ENCODE measurements at regions not wholly inside any gene's neighbourhood (a gene's known extent, or its start where the extent isn't known, plus 50 kb on each side); places are given as distances from the start of the nearest gene placed in this dataset.
"Not testable (repeated sequence)": the region's sequence is repeated elsewhere in the genome, so short reads cannot be mapped to it uniquely, and the experiment has no call there.

- DNase-seq = no peak
Measured at GRCh38 chr7:46928719-46929118, 653.2 kb downstream of the TNS3 start.

- DNase-seq = no peak
Measured at GRCh38 chr7:46927131-46927810, 654.6 kb downstream of the TNS3 start.

DNA sequence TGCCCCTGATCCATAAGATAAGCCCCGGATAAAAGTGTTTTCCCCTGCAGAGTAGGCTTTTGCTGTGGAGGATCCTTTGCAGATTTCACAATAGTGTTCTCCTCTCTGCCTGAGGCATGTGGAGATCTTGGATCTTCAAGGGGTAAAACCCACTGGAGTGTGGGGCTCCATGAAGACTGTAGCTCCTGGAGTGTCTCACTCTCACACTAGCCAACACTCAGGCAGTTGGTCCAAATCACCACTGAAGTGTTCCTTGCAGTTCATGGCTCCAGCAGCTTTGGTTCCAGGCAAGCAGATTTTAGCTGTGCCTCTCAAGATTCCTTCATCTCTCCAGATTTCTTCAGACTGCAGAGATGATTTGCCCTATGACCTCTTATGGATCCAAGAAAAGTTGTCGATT, 665.3 kb downstream of the TNS3 start:
- DNase-seq = no peak

- DNase-seq = no peak
Measured at GRCh38 chr7:46912692-46913091, 669.2 kb downstream of the TNS3 start.

GRCh38 chr7:46909601-46910051, 672.3 kb downstream of the TNS3 start:
- no peak for DNase-seq

GRCh38 chr7:46908770-46909169, 673.1 kb downstream of the TNS3 start:
- no peak for DNase-seq

DNA sequence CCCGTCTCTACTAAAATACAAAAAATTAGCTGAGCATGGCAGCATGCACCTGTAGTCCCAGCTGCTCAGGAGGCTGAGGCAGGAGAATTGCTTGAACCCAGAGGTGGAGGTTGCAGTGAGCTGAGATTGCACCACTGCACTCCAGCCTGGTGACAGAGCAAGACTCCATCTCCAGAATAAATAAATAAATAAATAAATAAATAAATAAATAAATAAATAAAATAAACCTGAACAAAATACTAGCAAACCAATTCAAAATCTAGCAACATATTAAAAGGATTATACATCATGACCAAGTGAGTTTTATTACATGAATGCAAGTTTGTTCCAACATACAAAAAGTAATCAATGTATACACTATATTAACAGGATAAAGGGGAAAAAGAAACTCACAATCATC, 677.4 kb downstream of the TNS3 start:
- not testable (repeated sequence) for DNase-seq

DNA sequence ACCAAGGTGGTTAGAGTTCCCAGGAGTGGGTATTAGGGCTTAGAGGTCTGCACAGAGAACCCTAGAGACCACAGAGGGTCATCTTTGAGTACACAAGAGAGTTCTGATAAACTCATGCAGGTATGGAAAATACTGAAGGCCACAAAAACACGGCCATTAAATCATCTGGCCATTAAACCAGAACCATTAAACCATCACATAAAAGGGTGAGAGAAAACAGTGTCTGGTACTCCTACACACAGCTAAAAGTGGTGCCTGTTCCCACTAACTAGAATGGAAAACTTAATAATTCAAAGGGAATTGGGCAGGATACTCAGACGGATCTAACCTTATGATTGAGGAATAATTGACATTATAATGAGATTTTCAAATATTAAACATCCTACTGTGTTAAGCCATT, 679.4 kb downstream of the TNS3 start:
- no peak for DNase-seq

- no peak for DNase-seq
Measured at GRCh38 chr7:46900312-46901263, 681.3 kb downstream of the TNS3 start.

DNA sequence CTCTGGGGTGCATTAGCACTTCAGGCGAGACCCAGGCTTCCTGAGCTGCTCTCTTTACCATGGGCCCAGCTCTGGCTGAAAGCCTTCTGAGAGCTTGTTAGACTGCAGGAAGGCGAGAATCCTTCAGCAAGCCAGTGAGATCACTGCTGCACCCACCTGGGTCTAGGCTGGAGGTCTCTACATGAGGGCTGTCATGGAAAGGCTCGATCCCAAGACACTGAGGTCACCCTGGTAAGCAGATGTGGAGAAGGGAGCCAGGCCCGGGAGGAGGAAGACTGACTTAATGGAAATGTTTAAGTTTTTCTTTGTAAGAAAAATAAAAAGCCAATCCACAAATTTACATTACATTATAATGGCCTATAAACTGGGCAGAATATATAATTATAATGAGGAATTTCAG, 684.5 kb downstream of the TNS3 start:
- DNase-seq = no peak

DNA sequence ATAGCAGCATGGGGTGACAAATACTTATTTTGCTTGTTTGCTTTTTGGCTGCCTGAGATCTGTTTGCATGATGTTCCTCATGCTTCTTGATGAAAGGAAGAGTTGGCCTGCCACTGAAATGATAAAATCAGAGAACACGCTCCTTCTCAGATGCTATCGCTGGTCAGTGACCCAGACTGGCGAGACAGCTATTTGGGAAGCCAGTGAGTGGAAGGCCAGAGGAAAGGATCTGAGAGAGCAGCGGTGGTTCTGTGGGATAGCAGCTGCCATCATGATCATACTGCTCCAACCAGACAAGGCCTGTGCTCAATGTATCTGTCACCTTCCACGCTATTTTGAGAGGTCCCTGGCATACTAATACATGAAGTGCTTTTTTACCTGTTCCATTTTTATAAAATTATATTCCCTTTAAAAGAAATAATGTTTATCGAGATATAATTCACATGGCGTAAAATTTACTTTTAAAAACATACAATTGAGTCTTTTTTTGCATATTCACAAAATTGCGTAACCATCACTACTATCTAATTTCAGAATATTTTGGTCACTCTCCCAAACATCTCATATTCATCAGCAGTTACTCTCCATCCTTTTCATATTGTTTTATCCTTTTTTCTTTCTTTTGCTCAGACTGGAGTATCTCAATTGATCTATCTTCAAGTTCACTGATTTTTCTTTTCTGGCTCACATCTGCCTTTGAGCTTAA, 695.1 kb downstream of the TNS3 start:
- DNase-seq = no peak

DNA sequence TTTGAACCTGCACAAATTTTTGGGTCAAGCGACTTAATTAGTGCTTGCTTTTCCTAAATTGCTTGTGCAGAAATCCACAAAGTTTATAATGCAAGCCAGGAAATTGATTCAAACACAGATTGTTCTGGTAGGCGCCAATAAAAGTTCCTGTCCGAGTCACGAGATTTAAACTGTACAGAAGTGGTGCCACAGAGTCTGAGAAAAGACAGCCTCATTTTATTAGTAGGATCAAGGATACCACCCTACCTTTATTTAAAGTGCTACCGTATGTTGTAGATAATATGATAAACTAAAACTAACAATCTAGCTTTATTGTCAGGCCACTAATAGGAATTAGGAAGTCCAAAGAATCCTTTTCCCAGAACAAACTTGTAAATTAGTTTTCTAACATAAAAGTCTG, 696.7 kb downstream of the TNS3 start:
- no peak for DNase-seq

GRCh38 chr7:46881507-46882127, 700.3 kb downstream of the TNS3 start:
- no peak for DNase-seq

DNA sequence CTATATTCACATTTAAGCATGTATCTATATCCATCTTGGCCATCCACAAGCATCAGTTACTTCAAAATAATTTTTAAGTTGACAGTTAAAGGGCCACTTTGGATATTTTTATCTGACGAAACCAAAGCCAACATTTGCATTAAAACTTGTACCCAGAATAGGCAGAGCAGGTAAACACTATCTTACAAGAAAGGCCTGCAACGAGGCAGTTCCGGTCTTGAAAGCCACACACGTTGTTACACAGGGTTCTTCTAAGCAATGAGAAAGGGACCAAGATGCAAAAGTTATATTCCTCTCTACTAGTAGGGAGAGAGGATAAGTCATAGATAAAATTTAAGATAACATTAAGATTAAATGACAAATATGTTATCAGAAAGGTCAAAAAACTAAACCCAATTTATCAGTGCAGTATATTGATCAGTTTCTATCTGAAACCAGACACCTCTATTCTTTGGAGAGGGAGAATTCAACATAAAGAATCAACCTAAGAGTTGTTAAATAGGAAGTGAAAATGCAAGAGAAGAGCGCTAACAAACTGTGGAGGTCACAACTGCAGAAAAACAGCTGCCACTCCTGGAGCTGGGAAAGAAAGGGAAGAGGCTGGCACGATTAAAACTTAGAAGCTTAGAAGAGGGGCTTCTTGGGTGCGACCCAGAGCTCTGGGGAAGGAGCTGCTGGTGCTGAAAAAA, 701.3 kb downstream of the TNS3 start:
- no peak for DNase-seq

- no peak for DNase-seq
Measured at GRCh38 chr7:46879783-46880182, 702.1 kb downstream of the TNS3 start.

- DNase-seq = no peak
Measured at GRCh38 chr7:46871516-46871915, 710.4 kb downstream of the TNS3 start.

- DNase-seq = no peak
Measured at GRCh38 chr7:46864716-46865115, 717.2 kb downstream of the TNS3 start.

GRCh38 chr7:46859963-46860475, 721.9 kb downstream of the TNS3 start:
- DNase-seq = no peak

DNA sequence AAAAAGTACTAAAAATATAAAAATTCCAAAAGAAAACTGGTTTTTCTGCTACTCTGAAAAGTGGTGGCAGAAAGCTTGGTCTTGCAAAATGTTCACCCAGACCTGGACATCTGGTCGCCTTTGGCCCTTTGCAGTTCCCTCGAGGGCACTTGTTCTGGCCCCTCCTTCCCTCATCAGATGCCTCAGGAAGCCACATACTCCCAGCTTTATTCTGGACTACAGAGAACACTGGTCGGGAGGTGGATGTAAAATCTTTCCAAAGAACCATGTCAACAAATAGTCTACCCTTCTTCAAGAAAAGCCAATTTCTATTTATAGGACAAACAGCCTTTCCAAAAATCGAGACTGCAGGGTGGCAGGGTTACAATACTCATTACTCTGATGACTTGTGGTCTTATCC, 726.1 kb downstream of the TNS3 start:
- no peak for DNase-seq

- no peak for DNase-seq
Measured at GRCh38 chr7:46854958-46855473, 726.9 kb downstream of the TNS3 start.

- no peak for DNase-seq
Measured at GRCh38 chr7:46853451-46853850, 728.5 kb downstream of the TNS3 start.

DNA sequence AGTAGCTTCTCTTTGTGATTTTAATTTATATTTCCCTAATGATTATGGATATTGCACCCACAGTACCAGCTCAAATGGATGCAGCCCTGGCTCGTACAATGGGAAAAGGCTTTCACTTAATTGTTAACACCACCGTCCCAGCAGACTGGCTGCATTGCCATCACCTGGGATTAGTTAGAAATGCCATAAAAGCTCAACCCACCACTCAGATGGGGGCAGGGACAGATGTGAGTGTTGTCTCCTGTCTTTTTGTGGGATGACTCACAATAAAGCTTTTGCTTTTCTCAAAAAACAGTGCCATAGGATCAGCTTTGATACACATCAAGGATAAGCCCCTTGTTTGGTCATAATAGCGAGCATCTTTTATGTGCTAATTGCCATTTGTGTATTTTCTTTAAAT, 729.1 kb downstream of the TNS3 start:
- DNase-seq = no peak

Measured in CD4-positive, alpha-beta T cell treated with Interleukin-15 for 1 hour (primary cell).